ENCODE measurements at regions not wholly inside any gene's neighbourhood (a gene's known extent, or its start where the extent isn't known, plus 50 kb on each side); places are given as distances from the start of the nearest gene placed in this dataset.
"Not testable (repeated sequence)": the region's sequence is repeated elsewhere in the genome, so short reads cannot be mapped to it uniquely, and the experiment has no call there.

GRCh38 chr10:2887391-2888070, 179.8 kb upstream of the PFKP start:
- no peak for DNase-seq

GRCh38 chr10:2886662-2887061, 180.7 kb upstream of the PFKP start:
- DNase-seq = no peak

GRCh38 chr10:2885288-2886278, 181.8 kb upstream of the PFKP start:
- no peak for DNase-seq

- not testable (repeated sequence) for DNase-seq
These were observed 183.3 kb upstream of the PFKP start for GRCh38 chr10:2883983-2884540.

GRCh38 chr10:2883238-2883637, 184.1 kb upstream of the PFKP start:
- DNase-seq = no peak

GRCh38 chr10:2882628-2883027, 184.7 kb upstream of the PFKP start:
- DNase-seq = no peak

- DNase-seq = no peak
These were observed 185.4 kb upstream of the PFKP start for GRCh38 chr10:2881720-2882620.

- DNase-seq = not testable (repeated sequence)
These were observed 187.3 kb upstream of the PFKP start for GRCh38 chr10:2880050-2880449.

GRCh38 chr10:2878818-2879217, 188.5 kb upstream of the PFKP start:
- no peak for DNase-seq

GRCh38 chr10:2876032-2876431, 191.3 kb upstream of the PFKP start:
- DNase-seq = no peak

GRCh38 chr10:2874963-2875362, 192.4 kb upstream of the PFKP start:
- no peak for DNase-seq

GRCh38 chr10:2873769-2874168, 193.6 kb upstream of the PFKP start:
- no peak for DNase-seq

- no peak for DNase-seq
These were observed 195.6 kb upstream of the PFKP start for GRCh38 chr10:2871673-2872219.

GRCh38 chr10:2870654-2871053, 196.7 kb upstream of the PFKP start:
- no peak for DNase-seq

GRCh38 chr10:2867788-2868299, 199.5 kb upstream of the PFKP start:
- no peak for DNase-seq

- DNase-seq = no peak
These were observed 200.8 kb upstream of the PFKP start for GRCh38 chr10:2866569-2866968.

GRCh38 chr10:2861632-2862210, 205.6 kb upstream of the PFKP start:
- DNase-seq = no peak

- DNase-seq = no peak
These were observed 208.9 kb upstream of the PFKP start for GRCh38 chr10:2858452-2858851.

- no peak for DNase-seq
These were observed 210.8 kb upstream of the PFKP start for GRCh38 chr10:2856598-2856997.

- no peak for DNase-seq
These were observed 214.6 kb upstream of the PFKP start for GRCh38 chr10:2852574-2853323.

- no peak for DNase-seq
These were observed 215.8 kb upstream of the PFKP start for GRCh38 chr10:2851566-2851965.

Data from stimulated activated CD4-positive, alpha-beta T cell treated with anti-CD3 and anti-CD28 coated beads, Interleukin-4, amount 100 ng/mL, for 24 hours (primary cell).